Rectal smooth muscle tissue (tissue), 1 donor: ENCODE measurements at regions not wholly inside any gene's neighbourhood (a gene's known extent, or its start where the extent isn't known, plus 50 kb on each side); places are given as distances from the start of the nearest gene placed in this dataset.

ENCODE experiments used
- H3K27ac ChIP-seq: one replicate; pipeline ENCODE4 v1.7.0; 2013; ENCODE audit warnings: low read depth, low read length, inconsistent platforms
- H3K27me3 ChIP-seq: one replicate; pipeline ENCODE4 v1.7.0; 2013; ENCODE audit warnings: low read length; ENCODE audit not compliant: control insufficient read depth, insufficient read depth
- H3K36me3 ChIP-seq: one replicate; pipeline ENCODE4 v1.7.0; 2013; ENCODE audit warnings: low read length; ENCODE audit not compliant: control insufficient read depth, insufficient read depth
- H3K4me1 ChIP-seq: one replicate; pipeline ENCODE4 v1.7.0; 2013; ENCODE audit warnings: low read length; ENCODE audit not compliant: control insufficient read depth, insufficient read depth
- H3K4me3 ChIP-seq: one replicate; pipeline ENCODE4 v1.7.0; 2013; ENCODE audit warnings: low read length
- H3K9ac ChIP-seq: one replicate; pipeline ENCODE4 v1.7.0; 2013; ENCODE audit warnings: low read length

GRCh38 chr9:107707915-107708441, 218.4 kb upstream of the KLF4 start:
- Histone ChIP-seq H3K9ac (no peak overlapping the region), H3K27me3 (no peaks in the 10 kb centered on the region), H3K4me3 (no peak overlapping the region), H3K4me1 (no peaks in the 10 kb centered on the region), H3K36me3 (no peaks in the 10 kb centered on the region), H3K27ac (no peak overlapping the region)

DNA sequence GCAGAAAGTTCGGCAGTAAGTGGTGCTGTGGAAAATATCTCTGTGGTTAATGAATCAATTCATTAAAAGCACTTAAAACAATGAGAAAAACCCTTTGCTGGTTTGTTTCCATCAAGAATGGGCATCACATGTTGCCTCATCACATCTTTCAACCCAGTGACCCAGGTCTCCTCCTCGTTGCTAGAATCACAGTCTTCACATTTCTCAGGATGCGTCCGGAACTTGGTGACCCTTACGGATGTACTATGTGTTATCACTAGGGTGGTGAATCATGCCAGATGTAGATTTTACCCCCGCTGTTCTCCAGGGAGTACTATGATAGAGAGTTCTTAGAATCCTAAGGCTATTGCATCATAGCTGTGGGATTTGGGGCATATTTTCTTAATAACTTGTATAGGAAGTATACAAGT, 217.9 kb upstream of the KLF4 start:
- Histone ChIP-seq H3K9ac (no peak overlapping the region), H3K4me3 (no peak overlapping the region), H3K27me3 (no peaks in the 10 kb centered on the region), H3K27ac (no peak overlapping the region), H3K4me1 (no peaks in the 10 kb centered on the region), H3K36me3 (no peaks in the 10 kb centered on the region)

DNA sequence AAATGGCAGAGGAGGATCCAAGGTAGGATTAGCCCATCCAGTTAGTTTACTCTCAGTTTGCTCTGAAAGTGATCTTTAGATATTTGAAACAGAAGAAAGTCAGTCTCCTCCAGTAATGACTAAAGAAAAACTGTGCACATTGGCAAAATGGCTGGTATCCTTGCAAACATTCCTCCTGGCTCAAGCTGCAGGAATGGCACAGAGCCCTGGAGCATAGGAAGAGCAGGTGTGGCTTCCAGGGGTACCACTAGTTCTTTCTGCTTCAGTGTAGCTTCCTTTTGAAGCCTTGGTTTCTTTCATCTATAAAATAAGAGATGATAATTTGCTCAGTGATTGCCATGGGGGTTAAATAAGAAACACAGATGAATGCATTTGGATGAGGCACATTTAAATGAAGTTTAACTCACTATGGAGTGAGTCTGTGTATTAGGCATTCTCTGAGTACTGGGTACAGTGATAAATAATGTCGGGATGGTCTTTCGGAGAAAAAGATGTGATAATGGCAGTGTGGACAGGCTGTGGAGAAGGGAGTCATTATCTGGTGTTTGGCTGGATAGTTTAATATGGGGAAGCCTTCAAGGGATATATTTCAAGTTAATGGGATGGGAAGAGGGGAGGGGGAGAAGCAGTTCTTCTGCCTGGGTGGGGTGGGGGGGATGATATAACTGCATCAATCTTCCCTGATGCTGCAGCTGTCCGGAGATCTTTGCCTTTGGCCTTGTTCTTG, 217.3 kb upstream of the KLF4 start:
- no peaks in the 10 kb centered on the region for H3K27me3 ChIP-seq
- no peak overlapping the region for H3K27ac ChIP-seq
- no peaks in the 10 kb centered on the region for H3K4me1 ChIP-seq
- no peaks in the 10 kb centered on the region for H3K36me3 ChIP-seq
- H3K9ac ChIP-seq: no peak overlapping the region
- H3K4me3 ChIP-seq: no peak overlapping the region

DNA sequence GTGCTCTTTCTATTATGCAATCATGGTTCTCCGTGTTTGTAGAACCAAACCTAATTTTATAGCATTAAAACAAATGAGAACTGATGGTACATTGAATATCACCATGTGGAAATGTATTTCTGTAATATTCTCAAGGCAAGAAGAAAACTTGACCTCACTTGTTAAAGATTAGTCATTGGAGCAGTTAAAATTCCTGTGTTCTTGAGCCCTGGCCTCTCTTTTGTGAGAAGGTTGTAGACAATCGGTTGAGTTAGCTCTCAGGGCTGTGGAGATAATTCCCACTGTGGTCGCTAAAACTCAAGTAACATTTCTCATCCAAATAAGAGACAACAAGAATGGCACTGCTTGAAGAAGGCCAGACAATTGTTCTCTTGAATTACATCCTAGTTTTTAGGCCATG, 216.0 kb upstream of the KLF4 start:
- Histone ChIP-seq H3K4me3 (no peak overlapping the region), H3K27me3 (no peaks in the 10 kb centered on the region), H3K4me1 (no peaks in the 10 kb centered on the region), H3K27ac (no peak overlapping the region), H3K36me3 (no peaks in the 10 kb centered on the region), H3K9ac (no peak overlapping the region)

DNA sequence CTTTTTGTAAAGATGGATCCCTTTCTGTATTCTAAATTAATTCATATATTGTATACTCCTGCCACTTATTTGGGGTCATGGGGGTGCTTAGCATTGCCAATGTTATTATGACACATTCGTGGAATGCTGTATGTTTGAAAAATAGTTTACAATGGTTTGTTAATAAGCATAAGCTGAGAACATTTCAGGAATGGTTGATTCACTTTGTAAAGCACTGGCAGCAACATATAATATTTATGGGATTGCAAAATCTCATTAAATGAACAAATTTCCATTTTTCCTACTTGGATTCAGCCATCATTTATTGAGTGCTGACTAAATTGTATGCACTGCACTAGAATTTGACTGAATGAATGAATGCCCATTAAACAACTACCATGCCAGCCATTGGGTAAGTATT, 215.2 kb upstream of the KLF4 start:
- Histone ChIP-seq H3K27me3 (no peaks in the 10 kb centered on the region), H3K4me1 (no peaks in the 10 kb centered on the region), H3K27ac (no peak overlapping the region)

DNA sequence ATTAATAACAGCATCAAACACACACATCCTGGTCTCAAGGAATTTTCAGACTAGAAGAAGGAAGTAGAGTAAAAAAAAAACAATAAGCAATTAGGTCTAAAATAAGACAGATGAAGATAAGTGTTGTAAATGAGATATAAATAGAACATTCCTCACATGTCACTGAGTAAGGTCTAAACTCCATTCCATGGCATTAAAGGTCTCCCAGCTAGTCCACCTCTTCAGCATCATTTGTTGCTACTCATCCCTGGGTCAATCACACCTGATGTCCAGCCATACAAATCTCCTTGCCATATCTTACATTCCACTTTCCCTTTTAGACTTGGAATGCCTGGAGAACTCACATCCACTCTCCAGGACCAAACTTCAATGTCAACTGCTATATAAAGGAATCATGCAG, 214.1 kb upstream of the KLF4 start:
- Histone ChIP-seq H3K27ac (no peak overlapping the region), H3K36me3 (no peaks in the 10 kb centered on the region), H3K27me3 (no peaks in the 10 kb centered on the region), H3K4me3 (no peak overlapping the region), H3K4me1 (no peaks in the 10 kb centered on the region), H3K9ac (no peak overlapping the region)

More for the DNA sequence above, 215.2 kb upstream of the KLF4 start:
- Histone ChIP-seq H3K9ac (no peak overlapping the region), H3K36me3 (no peaks in the 10 kb centered on the region), H3K4me3 (no peak overlapping the region)

DNA sequence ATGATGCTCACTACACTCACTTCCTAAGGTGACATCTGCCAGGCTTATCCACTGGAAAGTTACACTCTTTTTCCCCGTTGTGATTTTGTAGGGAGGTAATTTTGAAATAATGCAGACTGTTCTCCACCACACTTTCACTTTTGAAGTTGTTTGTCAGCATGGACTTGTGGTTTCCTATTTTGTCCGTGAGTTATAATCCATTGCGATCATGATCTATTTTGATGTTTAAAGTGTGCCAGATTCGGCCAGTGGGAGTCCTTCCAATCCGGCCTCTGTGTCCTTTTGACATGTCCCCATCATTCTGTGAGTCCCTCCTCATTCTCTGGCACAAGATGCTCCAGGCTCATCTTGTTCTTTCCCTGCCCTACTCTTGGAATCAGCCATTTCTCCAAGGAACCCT, 211.3 kb upstream of the KLF4 start:
- H3K9ac ChIP-seq: no peak overlapping the region
- no peaks in the 10 kb centered on the region for H3K27me3 ChIP-seq
- H3K4me3 ChIP-seq: no peak overlapping the region
- H3K4me1 ChIP-seq: no peaks in the 10 kb centered on the region
- no peak overlapping the region for H3K27ac ChIP-seq
- no peaks in the 10 kb centered on the region for H3K36me3 ChIP-seq

GRCh38 chr9:107699231-107699630, 209.7 kb upstream of the KLF4 start:
- no peak overlapping the region for H3K27ac ChIP-seq
- no peak overlapping the region for H3K9ac ChIP-seq
- H3K4me1 ChIP-seq: no peaks in the 10 kb centered on the region
- no peak overlapping the region for H3K4me3 ChIP-seq
- H3K36me3 ChIP-seq: no peaks in the 10 kb centered on the region
- H3K27me3 ChIP-seq: no peaks in the 10 kb centered on the region

DNA sequence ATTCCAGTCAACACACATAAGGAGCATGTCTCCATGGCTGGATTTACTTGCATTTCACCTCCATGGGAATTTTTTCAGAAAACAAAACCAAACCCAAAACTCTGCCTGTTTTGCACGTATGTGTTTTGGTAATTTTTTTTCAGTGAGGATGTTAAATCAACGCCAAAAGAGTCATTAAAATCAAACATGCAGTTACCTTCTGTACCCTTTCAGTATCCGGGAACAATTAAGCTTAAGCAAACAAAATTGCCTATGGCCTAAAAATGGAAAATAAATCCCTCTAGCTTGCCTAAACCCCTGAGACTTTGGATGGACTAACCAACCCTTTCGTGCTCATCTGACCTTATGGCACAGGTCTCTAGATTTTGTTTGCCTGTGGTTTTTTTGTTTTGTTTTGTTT, 209.2 kb upstream of the KLF4 start:
- no peak overlapping the region for H3K9ac ChIP-seq
- no peak overlapping the region for H3K27ac ChIP-seq
- no peaks in the 10 kb centered on the region for H3K4me1 ChIP-seq
- no peak overlapping the region for H3K4me3 ChIP-seq
- no peaks in the 10 kb centered on the region for H3K36me3 ChIP-seq
- H3K27me3 ChIP-seq: no peaks in the 10 kb centered on the region

DNA sequence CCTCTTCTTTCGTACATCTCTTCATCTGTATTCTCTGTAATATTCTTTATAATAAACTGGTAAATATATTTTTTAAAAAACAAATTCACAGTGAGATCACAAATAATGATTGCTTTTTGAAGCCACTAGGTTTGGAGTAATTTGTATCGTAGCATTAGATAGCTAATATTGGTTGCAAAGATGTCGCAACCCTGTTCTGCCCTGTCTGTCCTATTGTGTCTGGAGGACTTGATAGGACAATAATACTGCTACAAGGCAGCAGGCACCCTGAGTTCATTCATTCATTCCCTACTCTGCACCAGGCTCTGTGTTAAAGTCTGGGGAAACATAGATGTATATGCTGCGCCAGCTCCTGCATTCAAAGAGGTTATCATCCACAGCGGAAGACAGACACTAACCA, 206.7 kb upstream of the KLF4 start:
- H3K9ac ChIP-seq: no peak overlapping the region
- no peak overlapping the region for H3K27ac ChIP-seq
- H3K4me3 ChIP-seq: no peak overlapping the region
- no peaks in the 10 kb centered on the region for H3K4me1 ChIP-seq
- no peaks in the 10 kb centered on the region for H3K27me3 ChIP-seq
- no peaks in the 10 kb centered on the region for H3K36me3 ChIP-seq

DNA sequence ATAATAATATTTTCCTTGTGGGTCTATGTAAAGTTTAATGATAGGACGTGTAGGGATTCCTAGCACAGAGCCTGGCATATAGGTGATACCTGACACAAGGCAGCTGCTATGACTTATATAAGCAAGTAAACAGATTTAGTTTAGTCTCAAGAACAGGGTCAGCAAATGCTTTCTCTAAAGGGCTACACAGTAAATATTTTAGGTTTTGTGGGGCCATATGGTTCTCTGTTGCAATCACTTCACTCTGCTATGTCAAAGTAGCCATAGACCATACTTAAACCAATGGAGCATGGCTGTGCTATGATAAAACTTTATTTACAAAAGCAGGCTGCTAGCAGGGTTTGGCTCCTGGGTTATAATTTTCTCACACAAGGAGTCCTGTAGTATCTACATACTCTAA, 204.8 kb upstream of the KLF4 start:
- H3K4me3 ChIP-seq: no peak overlapping the region
- H3K4me1 ChIP-seq: no peaks in the 10 kb centered on the region
- no peak overlapping the region for H3K27ac ChIP-seq
- H3K9ac ChIP-seq: no peak overlapping the region
- no peaks in the 10 kb centered on the region for H3K27me3 ChIP-seq
- no peaks in the 10 kb centered on the region for H3K36me3 ChIP-seq

DNA sequence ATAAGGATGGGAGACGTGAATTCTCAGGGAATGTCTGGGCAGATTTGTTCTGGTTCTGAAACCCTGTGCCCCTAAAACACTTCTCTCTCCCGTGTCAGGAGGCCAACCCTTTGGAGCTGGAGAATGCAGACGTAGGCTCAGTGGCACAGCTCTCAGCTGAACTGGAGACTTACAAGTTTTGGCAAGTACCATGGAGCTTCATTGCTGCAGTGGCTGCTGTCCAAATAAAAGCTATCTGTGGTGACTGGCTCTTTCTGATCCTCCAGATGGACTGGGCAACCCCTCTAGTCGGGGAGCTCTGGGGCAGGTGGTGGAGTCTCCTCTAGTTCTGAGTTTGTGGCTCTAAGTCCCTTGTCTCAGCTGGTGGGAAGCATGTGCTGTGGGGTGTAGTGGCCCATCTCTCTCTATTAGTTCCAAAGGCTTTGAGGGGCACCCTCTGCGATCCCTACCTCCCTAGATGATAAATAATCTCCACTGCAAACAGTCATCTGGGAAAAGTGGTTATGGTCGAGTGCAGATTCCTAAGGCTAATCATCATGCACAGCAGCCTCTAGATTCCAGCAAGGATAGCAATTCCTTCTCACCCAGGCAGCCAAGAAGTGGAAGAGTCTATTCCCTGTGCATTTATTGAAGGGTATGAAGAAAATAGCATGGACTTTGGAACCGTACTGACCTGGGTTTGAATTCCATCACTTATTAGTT, 204.2 kb upstream of the KLF4 start:
- H3K4me1 ChIP-seq: no peaks in the 10 kb centered on the region
- no peaks in the 10 kb centered on the region for H3K27me3 ChIP-seq
- no peak overlapping the region for H3K9ac ChIP-seq
- H3K4me3 ChIP-seq: no peak overlapping the region
- H3K27ac ChIP-seq: no peak overlapping the region
- H3K36me3 ChIP-seq: no peaks in the 10 kb centered on the region

GRCh38 chr9:107691664-107692063, 202.1 kb upstream of the KLF4 start:
- H3K27ac ChIP-seq: no peak overlapping the region
- no peak overlapping the region for H3K4me3 ChIP-seq
- no peaks in the 10 kb centered on the region for H3K36me3 ChIP-seq
- no peaks in the 10 kb centered on the region for H3K4me1 ChIP-seq
- H3K27me3 ChIP-seq: no peaks in the 10 kb centered on the region
- H3K9ac ChIP-seq: no peak overlapping the region
